Glomerular visceral epithelial cell (primary cell): ENCODE measurements at regions not wholly inside any gene's neighbourhood (a gene's known extent, or its start where the extent isn't known, plus 50 kb on each side); places are given as distances from the start of the nearest gene placed in this dataset.
"Not testable (repeated sequence)": the region's sequence is repeated elsewhere in the genome, so short reads cannot be mapped to it uniquely, and the experiment has no call there.

ENCODE experiments used
- DNase-seq: peaks from one replicate; pipeline ENCODE4 v3.0.0-alpha.2; 2016; ENCODE audit errors: extremely low spot score

GRCh38 chr4:59608466-59608865 lies 1591.7 kb upstream of the ADGRL3 start:
- no peak for DNase-seq

GRCh38 chr4:59612235-59612634 lies 1587.9 kb upstream of the ADGRL3 start:
- peak; percentile 31 for DNase-seq

GRCh38 chr4:59615316-59615715 lies 1584.8 kb upstream of the ADGRL3 start:
- DNase-seq, result no peak

- no peak for DNase-seq
These were observed 1570.8 kb upstream of the ADGRL3 start for GRCh38 chr4:59629348-59629747.

- no peak for DNase-seq
These were observed 1569.9 kb upstream of the ADGRL3 start for GRCh38 chr4:59630235-59630634.

- no peak for DNase-seq
These were observed 1569.2 kb upstream of the ADGRL3 start for GRCh38 chr4:59630922-59631321.

- no peak for DNase-seq
These were observed 1562.5 kb upstream of the ADGRL3 start for GRCh38 chr4:59637596-59637995.

- DNase-seq, result no peak
These were observed 1556.4 kb upstream of the ADGRL3 start for GRCh38 chr4:59643682-59644081.

- DNase-seq, result no peak
These were observed 1555.4 kb upstream of the ADGRL3 start for GRCh38 chr4:59644765-59645164.

GRCh38 chr4:59646082-59646481 lies 1554.0 kb upstream of the ADGRL3 start:
- no peak for DNase-seq

- DNase-seq, result no peak
These were observed 1553.1 kb upstream of the ADGRL3 start for GRCh38 chr4:59647011-59647410.

- DNase-seq, result no peak
These were observed 1552.6 kb upstream of the ADGRL3 start for GRCh38 chr4:59647500-59647899.

GRCh38 chr4:59650861-59651260 lies 1549.3 kb upstream of the ADGRL3 start:
- no peak for DNase-seq

- DNase-seq, result peak; percentile 30
These were observed 1544.1 kb upstream of the ADGRL3 start for GRCh38 chr4:59655996-59656395.

- no peak for DNase-seq
These were observed 1535.4 kb upstream of the ADGRL3 start for GRCh38 chr4:59664771-59665170.

GRCh38 chr4:59666645-59667044 lies 1533.5 kb upstream of the ADGRL3 start:
- no peak for DNase-seq

GRCh38 chr4:59671037-59671436 lies 1529.1 kb upstream of the ADGRL3 start:
- DNase-seq, result peak; percentile 29

- no peak for DNase-seq
These were observed 1523.7 kb upstream of the ADGRL3 start for GRCh38 chr4:59676389-59676788.

GRCh38 chr4:59676992-59677391 lies 1523.1 kb upstream of the ADGRL3 start:
- not testable (repeated sequence) for DNase-seq

- no peak for DNase-seq
These were observed 1514.5 kb upstream of the ADGRL3 start for GRCh38 chr4:59685626-59686025.

GRCh38 chr4:59689149-59689548 lies 1511.0 kb upstream of the ADGRL3 start:
- no peak for DNase-seq

GRCh38 chr4:59695355-59696053 lies 1504.6 kb upstream of the ADGRL3 start:
- DNase-seq, result no peak

GRCh38 chr4:59698041-59698440 lies 1502.1 kb upstream of the ADGRL3 start:
- no peak for DNase-seq

GRCh38 chr4:59700651-59701050 lies 1499.5 kb upstream of the ADGRL3 start:
- no peak for DNase-seq
